SJSA1 (cell line): ENCODE measurements at regions not wholly inside any gene's neighbourhood (a gene's known extent, or its start where the extent isn't known, plus 50 kb on each side); places are given as distances from the start of the nearest gene placed in this dataset.

ENCODE experiments used
- DNase-seq, 2 experiments: peaks; one replicate each; pipeline ENCODE4 v3.0.0-alpha.2; 2015 to 2020; ENCODE audit warnings: low spot score in 2 of 2, low read depth in 1 of 2
- H3K27ac ChIP-seq: fragments of 250-450 bp; sonication (Bioruptor Pico); 2 replicates; pipeline ENCODE4 v1.5.1; 2020; ENCODE audit warnings: mild to moderate bottlenecking, moderate library complexity
- H3K27me3 ChIP-seq: fragments of 250-450 bp; sonication (Bioruptor Pico); replicated peaks from 2 replicates; pipeline ENCODE4 v1.5.1; 2020; ENCODE audit warnings: mild to moderate bottlenecking, moderate library complexity
- H3K36me3 ChIP-seq: fragments of 250-450 bp; sonication (Bioruptor Pico); 2 replicates; pipeline ENCODE4 v1.5.1; 2020; ENCODE audit warnings: mild to moderate bottlenecking
- H3K4me1 ChIP-seq: fragments of 250-450 bp; sonication (Bioruptor Pico); replicated peaks from 2 replicates; pipeline ENCODE4 v1.6.1; 2021; ENCODE audit warnings: mild to moderate bottlenecking
- H3K4me3 ChIP-seq: fragments of 250-450 bp; sonication (Bioruptor Pico); 2 replicates; pipeline ENCODE4 v1.5.1; 2020; ENCODE audit warnings: mild to moderate bottlenecking
- H3K9me3 ChIP-seq: fragments of 250-450 bp; sonication (Bioruptor Pico); replicated peaks from 2 replicates; pipeline ENCODE4 v1.5.1; 2020; ENCODE audit warnings: mild to moderate bottlenecking

DNA sequence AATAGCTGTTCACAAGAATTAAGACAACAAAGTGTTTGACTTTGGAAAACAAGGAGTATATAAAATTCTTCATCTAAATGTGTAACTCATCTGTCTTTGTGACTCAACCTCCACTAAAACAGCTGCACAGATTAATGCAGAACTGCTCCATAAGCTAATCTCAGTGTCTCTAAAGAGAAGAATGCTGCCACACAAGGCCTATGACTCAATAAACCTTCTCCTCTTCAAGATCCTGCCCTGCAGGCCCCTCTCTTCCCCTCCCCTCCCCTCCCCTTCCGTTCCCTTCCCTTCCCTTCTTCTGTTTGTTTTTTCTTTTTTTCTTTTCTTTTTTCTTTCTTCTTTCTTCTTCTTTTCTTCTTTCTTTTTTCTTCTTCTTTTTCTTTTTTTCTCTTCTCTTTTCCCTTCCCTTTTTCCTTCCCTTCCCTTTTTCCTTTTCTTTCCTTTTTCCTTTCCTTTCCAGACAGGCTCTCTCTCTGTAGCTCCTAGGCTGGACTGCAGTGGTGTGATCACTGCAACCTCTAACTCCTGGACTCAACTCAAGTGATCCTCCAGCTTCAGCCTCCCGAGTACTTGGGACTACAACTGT is 1052.8 kb downstream of the BRINP3 start:
- Histone ChIP-seq H3K36me3 (no peaks in the 10 kb centered on the region), H3K27ac (no peak overlapping the region), H3K4me3 (no peak overlapping the region), H3K9me3 (no peaks in the 10 kb centered on the region), H3K4me1 (no peaks in the 10 kb centered on the region), H3K27me3 (no peaks in the 10 kb centered on the region)
- no peak for DNase-seq

DNA sequence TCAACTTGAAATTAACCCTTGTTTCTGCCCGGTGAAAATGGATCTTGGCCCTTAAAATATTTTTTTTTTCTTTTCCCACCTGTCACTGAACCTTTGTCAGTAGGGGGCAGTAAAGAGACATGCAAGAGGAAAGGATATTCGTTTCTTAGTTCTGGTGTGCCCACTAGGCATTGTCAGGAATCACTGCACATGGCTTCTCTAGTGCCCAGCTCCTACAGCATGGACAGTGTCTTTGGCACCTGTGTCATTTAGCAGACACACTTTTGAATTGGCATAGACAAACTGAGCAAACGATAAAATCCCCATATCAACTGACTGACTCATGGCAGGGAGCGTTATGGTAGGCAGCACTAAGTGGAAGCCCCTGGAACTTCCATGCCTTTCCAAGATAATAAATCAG is 1048.1 kb downstream of the BRINP3 start:
- no peaks in the 10 kb centered on the region for H3K9me3 ChIP-seq
- no peaks in the 10 kb centered on the region for H3K4me1 ChIP-seq
- no peaks in the 10 kb centered on the region for H3K27me3 ChIP-seq
- DNase-seq = no peak
- H3K4me3 ChIP-seq = no peak overlapping the region
- no peaks in the 10 kb centered on the region for H3K36me3 ChIP-seq
- no peak overlapping the region for H3K27ac ChIP-seq

DNA sequence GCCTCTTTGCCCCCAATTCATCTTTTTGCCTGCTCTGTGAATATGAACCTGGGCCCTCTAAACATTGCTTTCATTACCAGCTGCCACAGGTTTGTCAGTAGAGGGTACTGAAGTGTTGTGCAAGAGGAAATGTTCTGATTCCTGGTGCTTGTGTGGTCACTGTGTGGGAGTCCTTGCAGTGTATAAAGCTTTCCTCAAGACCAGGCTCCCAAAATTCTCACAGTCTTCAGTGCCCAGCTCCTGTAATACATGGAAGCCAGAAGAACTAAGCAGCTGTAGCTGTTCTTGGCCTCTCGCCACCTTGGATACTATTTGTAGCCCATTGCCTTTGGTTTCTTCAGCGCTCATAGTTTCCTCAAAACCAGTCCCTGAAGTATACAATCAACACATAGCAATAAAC is 1046.2 kb downstream of the BRINP3 start:
- no peaks in the 10 kb centered on the region for H3K36me3 ChIP-seq
- DNase-seq = no peak
- H3K4me3 ChIP-seq = no peak overlapping the region
- H3K9me3 ChIP-seq = no peaks in the 10 kb centered on the region
- no peaks in the 10 kb centered on the region for H3K4me1 ChIP-seq
- H3K27me3 ChIP-seq = no peaks in the 10 kb centered on the region
- no peak overlapping the region for H3K27ac ChIP-seq

DNA sequence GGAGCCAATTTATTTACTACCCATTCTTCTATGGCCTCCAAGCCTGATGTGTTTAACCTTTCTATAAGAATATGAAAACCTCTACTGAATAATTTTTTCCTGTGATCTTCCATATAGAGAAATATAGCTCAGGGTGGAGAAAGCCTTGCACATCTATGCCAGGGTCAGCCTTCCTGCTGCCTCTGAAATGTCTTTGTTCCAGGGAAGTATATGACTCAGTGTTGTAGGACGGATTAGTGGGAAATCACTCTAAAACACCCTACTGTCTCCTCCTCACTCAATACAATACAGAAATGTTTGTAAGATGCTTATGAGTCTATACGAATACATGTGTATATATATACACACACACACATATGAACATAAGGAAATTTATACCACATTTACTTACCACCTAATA is 1044.9 kb downstream of the BRINP3 start:
- no peaks in the 10 kb centered on the region for H3K9me3 ChIP-seq
- no peak overlapping the region for H3K4me3 ChIP-seq
- H3K36me3 ChIP-seq = no peaks in the 10 kb centered on the region
- DNase-seq = no peak
- H3K27me3 ChIP-seq = no peaks in the 10 kb centered on the region
- no peaks in the 10 kb centered on the region for H3K4me1 ChIP-seq
- no peak overlapping the region for H3K27ac ChIP-seq

DNA sequence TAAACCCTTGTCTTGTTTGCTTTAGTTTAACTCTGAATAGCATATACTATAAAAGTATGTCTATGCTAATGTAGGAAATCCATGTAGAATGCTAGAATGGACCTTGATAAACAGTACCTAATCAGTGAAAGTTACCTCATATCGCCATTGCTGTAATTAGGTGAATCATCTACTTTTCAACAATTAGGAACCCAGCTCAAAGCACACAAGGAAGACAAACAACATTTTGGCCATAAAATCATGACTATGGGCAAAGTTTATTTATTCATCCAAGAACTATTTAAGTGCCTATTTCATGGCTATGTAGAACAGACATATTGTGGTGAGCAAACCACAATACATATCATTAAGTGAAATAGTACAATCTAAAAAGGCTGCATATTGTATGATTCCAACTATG is 1043.2 kb downstream of the BRINP3 start:
- H3K36me3 ChIP-seq = no peaks in the 10 kb centered on the region
- DNase-seq = no peak
- no peaks in the 10 kb centered on the region for H3K4me1 ChIP-seq
- no peak overlapping the region for H3K27ac ChIP-seq
- no peaks in the 10 kb centered on the region for H3K9me3 ChIP-seq
- no peaks in the 10 kb centered on the region for H3K27me3 ChIP-seq
- H3K4me3 ChIP-seq = no peak overlapping the region

DNA sequence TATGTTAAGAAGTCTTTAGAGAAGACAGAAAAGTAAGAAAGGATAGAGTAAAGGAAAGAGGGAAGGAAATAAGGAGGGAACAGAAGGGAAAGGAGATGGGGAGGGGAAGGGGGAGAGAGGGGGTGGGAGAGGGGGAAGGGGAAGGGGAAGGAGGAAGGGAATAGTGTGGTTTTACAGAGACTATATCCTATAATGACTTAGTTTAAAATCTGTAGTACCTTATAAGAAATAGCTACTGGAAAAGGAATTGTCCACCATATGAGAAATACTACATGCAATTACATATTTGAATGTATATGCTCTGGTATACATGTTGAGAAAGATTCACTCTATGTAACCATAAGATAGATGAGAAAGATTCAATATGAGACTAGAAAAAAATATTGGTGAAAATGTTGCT is 1042.3 kb downstream of the BRINP3 start:
- Histone ChIP-seq H3K4me3 (no peak overlapping the region), H3K27ac (no peak overlapping the region), H3K9me3 (no peaks in the 10 kb centered on the region), H3K4me1 (no peaks in the 10 kb centered on the region), H3K36me3 (no peaks in the 10 kb centered on the region), H3K27me3 (no peaks in the 10 kb centered on the region)
- DNase-seq = no peak

DNA sequence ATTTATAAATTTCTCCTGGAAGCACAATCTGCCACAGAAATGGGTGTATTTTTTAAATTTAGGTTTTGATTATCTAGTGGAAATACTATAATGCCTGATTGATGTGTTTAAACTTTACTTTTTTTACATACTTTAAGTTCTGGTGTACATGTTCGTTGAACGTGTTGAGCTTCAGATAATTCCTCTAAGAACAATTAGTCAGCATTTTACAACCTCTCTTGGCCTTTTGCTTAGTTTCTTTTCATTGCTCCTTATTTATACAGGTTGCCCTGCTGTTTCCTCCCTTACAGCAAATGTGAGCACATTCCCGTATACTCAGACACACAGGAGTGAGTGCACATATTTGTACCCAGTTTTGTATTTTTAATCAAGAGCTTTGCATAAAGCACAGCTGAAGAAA is 1038.9 kb downstream of the BRINP3 start:
- Histone ChIP-seq H3K4me1 (no peaks in the 10 kb centered on the region), H3K27ac (no peak overlapping the region), H3K9me3 (no peaks in the 10 kb centered on the region), H3K27me3 (no peaks in the 10 kb centered on the region), H3K4me3 (no peak overlapping the region), H3K36me3 (no peaks in the 10 kb centered on the region)
- DNase-seq = no peak

DNA sequence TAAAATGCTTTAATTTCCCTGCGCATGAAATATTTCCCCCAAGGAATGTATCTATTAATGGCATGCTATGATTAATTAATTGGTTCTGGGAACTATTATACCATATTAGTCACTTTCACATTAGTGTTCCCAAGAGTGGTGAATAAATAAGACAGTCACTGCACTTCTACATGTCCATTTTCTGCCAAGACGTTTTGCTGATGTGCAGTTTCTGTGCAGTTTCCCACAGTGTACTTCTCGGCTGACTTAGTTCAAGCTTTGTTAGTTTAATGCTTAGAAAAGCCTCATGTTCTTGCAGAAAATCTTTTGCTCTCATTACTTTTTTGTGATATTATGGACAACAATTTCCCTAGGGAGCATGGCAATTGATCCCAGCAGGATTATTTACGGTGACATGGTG is 1014.5 kb downstream of the BRINP3 start:
- H3K4me3 ChIP-seq = no peak overlapping the region
- no peaks in the 10 kb centered on the region for H3K36me3 ChIP-seq
- no peaks in the 10 kb centered on the region for H3K27me3 ChIP-seq
- H3K27ac ChIP-seq = no peak overlapping the region
- no peak for DNase-seq
- H3K9me3 ChIP-seq = no peaks in the 10 kb centered on the region; the same call in 1 of the 2 replicates
- no peaks in the 10 kb centered on the region for H3K4me1 ChIP-seq

DNA sequence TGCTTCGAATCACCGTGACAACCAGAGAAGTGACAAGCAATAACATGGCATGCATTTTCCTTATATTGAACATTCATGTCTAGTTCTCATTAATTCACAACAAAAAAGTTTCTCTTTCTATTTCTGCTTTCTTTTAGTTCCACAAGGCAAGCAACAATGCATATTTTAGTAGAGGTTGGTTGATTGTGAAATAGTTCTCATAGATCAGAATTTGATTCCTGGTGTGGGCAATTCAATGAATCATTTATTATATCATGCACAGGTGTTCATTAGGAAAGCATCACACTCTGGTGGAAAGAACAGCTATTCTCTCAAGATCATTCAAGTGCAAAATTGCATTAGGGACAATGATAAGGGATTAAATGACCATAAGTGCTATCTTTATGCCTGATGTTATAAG is 980.9 kb downstream of the BRINP3 start:
- Histone ChIP-seq H3K36me3 (no peaks in the 10 kb centered on the region), H3K27me3 (no peaks in the 10 kb centered on the region), H3K4me1 (no peaks in the 10 kb centered on the region), H3K27ac (no peak overlapping the region), H3K4me3 (no peak overlapping the region), H3K9me3 (no peaks in the 10 kb centered on the region)
- DNase-seq = no peak

DNA sequence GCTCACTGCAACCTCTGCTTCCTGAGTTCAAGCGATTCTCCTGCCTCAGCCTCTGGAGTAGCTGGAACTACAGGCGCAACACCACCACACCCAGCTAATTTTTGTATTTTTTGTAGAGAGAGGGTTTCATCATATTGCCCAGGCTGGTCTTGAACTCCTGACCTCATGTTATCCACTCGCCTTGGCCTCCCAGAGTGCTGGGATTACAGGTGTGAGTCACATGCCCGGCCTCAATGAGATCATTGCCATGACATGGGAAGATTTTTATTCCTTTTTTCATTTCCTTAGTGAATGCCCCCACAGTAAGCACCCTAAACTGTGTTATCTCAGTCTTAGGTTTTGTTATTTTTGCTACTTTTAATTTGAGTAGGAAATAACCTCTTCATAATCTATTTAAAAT is 977.9 kb downstream of the BRINP3 start:
- no peak for DNase-seq
- no peaks in the 10 kb centered on the region for H3K27me3 ChIP-seq
- H3K9me3 ChIP-seq = no peaks in the 10 kb centered on the region
- no peaks in the 10 kb centered on the region for H3K36me3 ChIP-seq
- no peaks in the 10 kb centered on the region for H3K4me1 ChIP-seq
- no peak overlapping the region for H3K4me3 ChIP-seq
- H3K27ac ChIP-seq = no peak overlapping the region

DNA sequence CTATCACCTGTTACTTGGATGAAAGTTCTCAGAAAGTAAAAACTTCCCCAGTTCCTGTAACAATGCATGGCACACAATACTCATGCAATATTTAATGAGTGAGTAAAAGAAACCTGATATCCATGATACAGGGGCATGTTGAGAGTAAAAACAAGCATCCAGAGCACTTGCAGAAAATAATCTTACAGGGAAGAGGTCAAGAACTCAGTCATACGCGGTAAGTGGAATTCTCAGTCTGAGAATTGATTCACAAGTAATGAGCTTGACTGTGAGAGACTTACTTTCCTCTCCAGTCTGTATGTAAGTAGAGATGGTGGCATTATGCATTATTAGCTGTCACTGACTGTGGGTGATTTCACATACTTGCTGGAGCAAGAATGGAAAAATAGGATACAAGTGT is 976.9 kb downstream of the BRINP3 start:
- Histone ChIP-seq H3K9me3 (no peaks in the 10 kb centered on the region), H3K4me3 (no peak overlapping the region), H3K27ac (no peak overlapping the region), H3K4me1 (no peaks in the 10 kb centered on the region), H3K36me3 (no peaks in the 10 kb centered on the region), H3K27me3 (no peaks in the 10 kb centered on the region)
- no peak for DNase-seq

DNA sequence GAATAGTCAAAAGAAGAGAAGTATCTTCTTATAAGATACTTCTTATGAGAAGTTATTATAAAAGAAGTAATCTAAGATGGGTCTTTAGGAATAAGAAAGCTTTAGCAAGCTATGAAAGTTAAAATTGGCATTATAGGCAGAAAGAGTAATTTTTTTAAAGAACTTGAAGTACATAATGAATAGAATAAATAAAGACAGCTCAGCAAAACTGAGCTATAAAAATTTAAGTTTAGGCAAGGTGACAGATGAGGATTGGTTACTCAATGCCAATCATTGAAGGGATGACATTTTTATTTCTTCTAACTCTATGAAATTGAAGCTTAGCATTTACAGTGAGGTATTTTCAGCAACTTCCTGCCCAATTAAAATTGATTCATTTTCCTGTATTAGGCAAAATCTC is 966.8 kb downstream of the BRINP3 start:
- DNase-seq = no peak
- no peaks in the 10 kb centered on the region for H3K36me3 ChIP-seq
- no peak overlapping the region for H3K4me3 ChIP-seq
- H3K4me1 ChIP-seq = no peaks in the 10 kb centered on the region
- no peak overlapping the region for H3K27ac ChIP-seq
- H3K9me3 ChIP-seq = no peaks in the 10 kb centered on the region; the same call in none of the 2 replicates
- H3K27me3 ChIP-seq = no peaks in the 10 kb centered on the region

DNA sequence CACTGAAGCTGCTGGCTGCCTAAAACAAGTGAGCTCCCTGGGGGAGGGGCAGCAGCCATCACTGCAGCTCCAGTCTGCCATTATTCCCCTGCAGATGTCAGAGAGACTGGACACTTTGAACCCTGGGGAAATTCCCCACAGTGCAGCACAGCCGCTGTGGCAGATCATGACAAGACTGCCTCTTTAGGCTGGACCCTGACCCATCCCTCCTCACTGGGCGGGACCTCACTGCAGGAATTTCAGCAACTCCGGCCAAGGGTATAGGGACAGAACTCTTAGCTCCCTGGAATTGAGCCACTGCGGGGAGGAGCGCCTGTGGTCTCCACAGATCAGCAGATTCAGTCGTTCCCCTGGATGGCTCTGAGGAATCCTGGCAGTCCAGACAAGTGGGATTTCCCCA is 964.6 kb downstream of the BRINP3 start:
- Histone ChIP-seq H3K4me1 (no peaks in the 10 kb centered on the region), H3K9me3 (no peaks in the 10 kb centered on the region; the same call in none of the 2 replicates)
- DNase-seq = no peak

DNA sequence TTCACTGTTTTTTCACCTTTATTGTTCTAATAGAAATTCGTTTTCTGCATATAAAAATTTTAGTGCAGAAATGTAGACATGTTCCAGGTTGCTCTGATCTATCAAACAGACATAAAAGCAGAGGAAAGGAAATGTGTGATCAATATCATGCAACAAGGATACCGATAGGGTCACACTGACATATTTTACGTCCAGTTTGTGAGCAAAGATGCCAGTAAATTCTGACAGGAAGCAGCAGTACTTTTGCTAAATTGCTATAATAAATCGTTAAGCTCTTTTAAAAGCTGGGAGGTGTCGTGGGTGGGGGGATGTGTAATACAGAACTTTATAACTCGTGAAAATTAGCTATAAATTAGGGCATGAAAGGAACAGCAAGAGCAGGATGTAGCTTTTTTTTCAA is 955.2 kb downstream of the BRINP3 start:
- Histone ChIP-seq H3K27ac (no peak overlapping the region), H3K4me1 (no peaks in the 10 kb centered on the region), H3K36me3 (no peaks in the 10 kb centered on the region), H3K9me3 (no peaks in the 10 kb centered on the region; the same call in 1 of the 2 replicates), H3K4me3 (no peak overlapping the region), H3K27me3 (no peaks in the 10 kb centered on the region)
- no peak for DNase-seq

More for the DNA sequence above, 964.6 kb downstream of the BRINP3 start:
- Histone ChIP-seq H3K4me3 (no peak overlapping the region), H3K27me3 (no peaks in the 10 kb centered on the region), H3K27ac (no peak overlapping the region), H3K36me3 (no peaks in the 10 kb centered on the region)

DNA sequence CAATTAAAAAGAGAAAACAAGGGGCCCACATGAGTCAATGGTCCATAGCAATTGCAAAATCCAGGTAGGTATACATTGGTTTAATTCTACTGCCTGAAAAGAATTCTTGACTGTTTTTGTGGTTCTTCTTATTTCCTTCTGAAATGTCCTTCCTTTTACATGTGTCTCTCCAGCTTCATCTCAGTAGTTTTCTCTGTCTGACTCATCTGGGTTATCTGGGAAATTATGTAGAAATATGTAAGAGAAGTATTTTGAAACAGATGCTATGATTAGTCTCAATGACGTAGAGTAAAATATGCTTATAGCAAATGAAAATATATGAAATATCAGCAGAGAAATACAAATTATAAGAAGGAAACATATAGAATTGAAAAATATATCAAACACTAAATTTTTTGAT is 953.2 kb downstream of the BRINP3 start:
- no peak for DNase-seq
- Histone ChIP-seq H3K27ac (no peak overlapping the region), H3K27me3 (no peaks in the 10 kb centered on the region), H3K4me3 (no peak overlapping the region), H3K9me3 (no peaks in the 10 kb centered on the region; the same call in 1 of the 2 replicates), H3K4me1 (no peaks in the 10 kb centered on the region), H3K36me3 (no peaks in the 10 kb centered on the region)
